PFSK-1 (cell line): ENCODE measurements at regions not wholly inside any gene's neighbourhood (a gene's known extent, or its start where the extent isn't known, plus 50 kb on each side); places are given as distances from the start of the nearest gene placed in this dataset.

Experiments
- POLR2AphosphoS5 ChIP-seq: IDR thresholded peaks from 2 replicates; pipeline ENCODE4 v1.6.1; 2012; ENCODE audit warnings: low read depth, mild to moderate bottlenecking, control low read depth, low read length, moderate library complexity
- REST ChIP-seq, 2 experiments: IDR thresholded peaks; 2 replicates each; pipeline versions ENCODE4 v1.6.1 to v1.8.0; 2011 to 2012; ENCODE audit warnings: low read depth in 2 of 2, low read length in 2 of 2, control low read depth in 1 of 2, inconsistent platforms in 1 of 2, mild to moderate bottlenecking in 1 of 2, moderate library complexity in 1 of 2; ENCODE audit not compliant: insufficient read depth in 1 of 2
- TAF1 ChIP-seq: IDR thresholded peaks from 2 replicates; pipeline ENCODE4 v1.6.1; 2012; ENCODE audit warnings: low read length, control low read depth, borderline replicate concordance; ENCODE audit not compliant: insufficient read depth

GRCh38 chr7:42597300-42597699, 314.6 kb downstream of the C7orf25 start:
- TF ChIP-seq TAF1 (no peak), POLR2AphosphoS5 (no peak), REST (IDR thresholded peaks at IDR 0.05; ENCODE audit: insufficient read depth in 1 of 2, low read depth in 2 of 2, low read length in 2 of 2) (no peak)
